ENCODE measurements at regions not wholly inside any gene's neighbourhood (a gene's known extent, or its start where the extent isn't known, plus 50 kb on each side); places are given as distances from the start of the nearest gene placed in this dataset.

GRCh38 chr9:21609506-21609905 is 127.4 kb upstream of the IFNE start:
- TF ChIP-seq POLR2A (IDR thresholded peaks at IDR 0.05; ENCODE audit: low read length) (no peak), GATA1 (IDR thresholded peaks at IDR 0.05; ENCODE audit: low read depth, low read length) (no peak)

Data from erythroblast (primary cell).